GM18507 (cell line): ENCODE measurements at regions not wholly inside any gene's neighbourhood (a gene's known extent, or its start where the extent isn't known, plus 50 kb on each side); places are given as distances from the start of the nearest gene placed in this dataset.
A peak's percentile ranks its signal among the peaks of the same experiment; 100 is the strongest.
"Not testable (repeated sequence)": the region's sequence is repeated elsewhere in the genome, so short reads cannot be mapped to it uniquely, and the experiment has no call there.

Experiments
- DNase-seq: peaks from one replicate; pipeline ENCODE4 v3.0.0; 2011; ENCODE audit warnings: low read depth; ENCODE audit not compliant: insufficient read length; ENCODE audit errors: extremely low spot score
- FAIRE-seq: peaks from 2 replicates; lab custom pipeline; 2011; peaks lifted over from hg19 to GRCh38; lab: Jason Lieb, UNC

DNA sequence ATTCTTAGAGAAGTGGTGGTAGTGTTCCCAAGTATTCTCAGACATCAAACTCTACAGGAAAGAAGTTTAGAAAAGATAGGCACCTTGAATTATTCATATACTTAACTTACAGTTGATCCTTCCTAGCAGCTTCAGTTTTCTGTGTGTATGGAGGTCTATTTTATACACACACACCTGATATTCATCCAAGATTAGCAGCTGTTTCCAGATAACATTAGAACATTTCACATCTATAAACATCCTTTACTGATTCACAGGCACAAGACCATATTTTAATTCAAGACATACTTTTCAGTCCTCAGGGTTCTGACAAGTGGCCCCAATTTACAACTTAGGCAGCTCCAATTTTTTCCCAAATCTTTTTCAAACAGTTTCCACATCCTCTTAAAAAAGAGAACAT lies 287.8 kb upstream of the USP25 start:
- DNase-seq (no peak), FAIRE-seq (no peak)

GRCh38 chr21:15442743-15443469 lies 286.9 kb upstream of the USP25 start:
- DNase-seq (no peak), FAIRE-seq (no peak)

GRCh38 chr21:15443740-15444117 lies 286.1 kb upstream of the USP25 start:
- no peak for FAIRE-seq
- DNase-seq, result no peak

DNA sequence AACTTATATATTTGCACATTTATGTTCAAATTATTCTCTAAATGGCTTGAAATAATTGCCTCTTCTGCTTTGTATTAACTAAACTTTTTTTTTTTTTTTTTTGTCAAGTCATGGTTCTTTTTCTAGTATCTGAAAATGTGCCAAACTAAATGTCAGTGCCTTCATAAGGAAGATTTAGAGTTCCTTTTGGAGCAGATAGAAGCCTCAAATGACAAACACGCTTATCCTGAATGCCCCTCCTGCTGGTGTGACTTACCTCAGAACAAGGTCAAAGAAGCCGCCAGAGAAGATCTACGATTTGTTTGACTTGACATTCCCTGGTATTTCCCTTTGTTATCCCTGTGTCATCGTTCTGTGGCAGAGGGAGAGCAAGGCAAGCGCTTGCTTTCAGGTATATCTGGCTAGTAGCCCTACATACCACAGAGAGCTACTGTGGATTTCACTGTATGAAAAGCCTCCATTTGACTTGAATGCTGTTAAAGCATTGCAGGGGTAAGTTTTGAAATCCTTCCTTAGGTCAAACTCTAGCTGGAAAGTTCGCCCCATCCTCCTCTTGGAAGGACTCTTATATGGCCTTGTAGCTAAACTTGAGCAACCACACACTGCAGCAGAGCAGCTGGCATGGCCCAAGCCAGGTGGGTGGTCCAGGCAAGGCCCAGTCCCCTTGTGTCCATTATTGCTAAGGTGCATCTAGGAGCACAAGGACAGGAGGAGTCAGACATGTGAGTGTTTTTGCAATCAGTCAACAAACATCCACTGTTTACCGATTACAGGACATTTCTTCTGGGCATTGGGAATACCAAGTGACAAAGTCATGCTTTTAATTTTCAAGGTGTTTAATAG lies 285.4 kb upstream of the USP25 start:
- DNase-seq (no peak), FAIRE-seq (no peak)

DNA sequence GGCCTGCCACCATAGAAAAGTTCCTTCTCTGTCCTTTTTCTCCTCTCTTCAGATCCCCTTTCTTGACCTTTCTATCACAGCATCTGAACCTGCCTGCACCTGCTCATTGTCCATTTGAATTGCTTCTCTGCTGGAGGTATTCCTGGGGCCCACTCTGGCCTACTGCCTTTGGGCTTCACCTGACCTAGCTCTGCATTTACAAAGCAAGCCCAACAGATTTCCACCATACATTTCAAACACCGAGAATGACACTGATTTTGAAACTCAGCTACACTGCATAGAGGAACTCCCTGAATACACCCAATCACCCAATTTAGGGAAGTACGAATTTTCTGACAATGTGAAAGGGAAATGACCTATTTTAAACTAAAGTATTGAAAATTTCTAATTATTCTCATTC lies 284.5 kb upstream of the USP25 start:
- FAIRE-seq, result no peak
- no peak for DNase-seq

- DNase-seq (no peak), FAIRE-seq (no peak)
Observed at GRCh38 chr21:15446223-15446622, 283.6 kb upstream of the USP25 start.

GRCh38 chr21:15449556-15449955 lies 280.2 kb upstream of the USP25 start:
- DNase-seq (no peak), FAIRE-seq (no peak)

GRCh38 chr21:15453261-15453660 lies 276.5 kb upstream of the USP25 start:
- FAIRE-seq, result no peak
- no peak for DNase-seq

GRCh38 chr21:15453785-15454184 lies 276.0 kb upstream of the USP25 start:
- DNase-seq, FAIRE-seq: not testable (repeated sequence)

GRCh38 chr21:15454931-15455330 lies 274.9 kb upstream of the USP25 start:
- DNase-seq, FAIRE-seq: not testable (repeated sequence)

- DNase-seq (no peak), FAIRE-seq (no peak)
Observed at GRCh38 chr21:15455819-15456462, 273.8 kb upstream of the USP25 start.

DNA sequence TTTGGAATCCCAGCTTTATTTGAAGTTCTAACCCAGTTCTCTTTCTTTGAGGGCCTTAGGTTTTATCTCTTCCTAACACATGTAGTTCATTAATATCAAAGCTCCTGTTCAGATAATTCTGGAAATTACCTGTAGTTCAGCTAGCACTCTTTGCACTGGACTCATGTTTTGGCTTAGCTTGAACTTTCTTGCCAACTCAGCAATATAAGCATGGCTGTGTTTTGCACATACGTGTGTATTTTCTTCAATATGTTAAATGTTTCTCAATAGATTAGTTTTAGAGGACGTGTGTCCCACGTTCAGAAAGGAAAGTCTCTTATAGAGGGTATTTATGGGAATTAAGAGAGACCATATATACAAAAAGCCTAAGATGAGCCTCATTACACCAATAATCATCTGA lies 271.8 kb upstream of the USP25 start:
- FAIRE-seq, result no peak

DNA sequence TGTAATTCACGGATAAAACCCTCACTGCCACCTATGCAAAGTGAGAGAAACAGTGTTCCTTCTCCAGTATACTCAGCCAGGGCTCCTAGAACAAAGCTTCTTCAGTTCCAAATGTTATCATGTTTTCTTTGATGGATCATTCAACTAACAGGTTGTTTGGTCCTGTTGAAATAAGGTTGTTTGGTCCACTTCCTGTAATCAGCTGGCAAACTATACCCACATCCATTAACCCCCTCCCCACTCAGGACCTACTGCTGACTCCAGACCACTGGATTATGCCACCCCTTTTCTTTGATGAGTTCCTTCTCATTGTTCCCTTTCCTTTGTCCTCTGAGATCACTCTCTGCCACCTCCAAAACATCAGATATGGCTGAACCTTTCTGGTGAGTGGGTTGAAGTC lies 267.7 kb upstream of the USP25 start:
- FAIRE-seq, result no peak
- no peak for DNase-seq

More for the DNA sequence above, 271.8 kb upstream of the USP25 start:
- no peak for DNase-seq

DNA sequence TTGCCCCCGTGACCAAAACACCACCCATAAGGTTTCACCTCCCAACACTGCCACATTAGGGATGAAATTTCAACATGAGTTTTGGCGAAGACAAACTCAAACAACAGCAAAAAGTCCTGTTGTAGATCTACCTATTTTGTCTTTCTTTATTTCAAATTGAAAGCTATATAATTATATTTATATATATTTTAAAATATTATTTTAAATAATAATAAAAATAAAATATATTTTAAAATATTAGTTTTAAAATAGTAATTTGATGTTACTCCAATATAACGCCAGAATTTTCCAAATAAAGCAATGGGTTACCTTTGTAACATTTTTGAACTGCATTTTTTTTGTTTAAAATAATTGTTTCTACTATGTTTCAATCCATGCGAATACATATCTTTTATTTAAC lies 263.5 kb upstream of the USP25 start:
- FAIRE-seq (no peak), DNase-seq (no peak)

DNA sequence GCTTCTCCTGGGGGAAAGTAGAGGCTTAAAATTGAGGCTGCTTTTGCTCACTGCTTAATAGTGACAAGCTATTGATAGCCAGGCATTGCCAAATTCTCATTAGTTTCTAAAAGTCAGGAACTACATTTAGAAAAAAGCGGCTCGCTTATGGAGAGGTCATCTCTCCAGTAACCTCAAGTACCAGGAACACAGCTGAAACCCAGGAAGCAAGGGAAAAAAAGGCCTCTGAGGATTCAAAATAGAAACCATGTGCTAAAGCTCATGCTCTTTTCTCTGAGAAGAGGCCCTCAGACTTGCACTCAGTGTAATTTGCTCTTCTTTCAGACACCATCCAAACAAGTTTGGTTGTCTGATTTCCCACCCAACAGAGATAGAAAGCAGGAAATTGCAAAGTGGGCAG lies 261.4 kb upstream of the USP25 start:
- no peak for FAIRE-seq

DNA sequence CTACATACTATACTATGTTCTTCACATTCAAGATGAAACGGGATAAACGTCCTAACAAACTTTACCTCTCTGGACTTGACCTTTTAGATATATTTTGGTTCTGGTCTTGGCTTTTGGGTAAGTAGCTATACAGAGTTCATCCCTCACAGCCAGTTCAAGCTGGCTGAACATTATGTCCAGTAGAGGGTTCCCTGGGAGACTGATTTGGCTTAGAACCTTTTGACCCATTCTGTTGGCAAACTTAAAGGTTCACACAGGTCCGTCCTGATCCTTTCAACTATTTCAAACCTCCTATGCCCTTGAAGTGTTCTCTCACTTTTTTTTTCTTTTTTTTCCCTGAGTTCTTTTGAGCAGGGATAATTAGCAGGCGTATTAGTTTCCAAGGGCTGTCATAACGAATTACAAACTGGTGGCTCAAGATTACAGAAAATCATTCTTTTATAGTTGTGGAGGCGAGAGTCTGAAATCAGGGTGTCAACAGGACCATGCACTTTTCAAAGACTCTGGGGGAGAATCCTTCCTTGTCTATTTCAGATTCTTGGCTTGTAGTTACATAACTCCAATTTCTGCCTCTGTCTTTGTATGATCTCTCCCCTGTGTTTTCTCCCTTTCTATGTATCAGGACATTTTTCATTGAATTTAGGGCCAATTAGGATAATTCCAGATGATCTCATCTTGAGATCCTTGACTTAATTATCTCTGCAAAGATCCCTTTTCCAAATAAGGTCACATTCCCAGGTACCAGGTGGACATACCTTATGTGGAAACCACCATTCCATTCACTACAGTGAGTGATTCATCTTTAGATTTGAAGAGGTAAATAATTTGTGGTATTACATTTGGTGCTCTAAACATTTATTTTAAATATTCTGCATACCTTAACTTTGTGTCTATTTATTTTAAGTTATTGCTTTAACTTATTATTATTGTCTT lies 257.4 kb upstream of the USP25 start:
- DNase-seq (no peak), FAIRE-seq (no peak)

More for the DNA sequence above, 261.4 kb upstream of the USP25 start:
- DNase-seq, result no peak

DNA sequence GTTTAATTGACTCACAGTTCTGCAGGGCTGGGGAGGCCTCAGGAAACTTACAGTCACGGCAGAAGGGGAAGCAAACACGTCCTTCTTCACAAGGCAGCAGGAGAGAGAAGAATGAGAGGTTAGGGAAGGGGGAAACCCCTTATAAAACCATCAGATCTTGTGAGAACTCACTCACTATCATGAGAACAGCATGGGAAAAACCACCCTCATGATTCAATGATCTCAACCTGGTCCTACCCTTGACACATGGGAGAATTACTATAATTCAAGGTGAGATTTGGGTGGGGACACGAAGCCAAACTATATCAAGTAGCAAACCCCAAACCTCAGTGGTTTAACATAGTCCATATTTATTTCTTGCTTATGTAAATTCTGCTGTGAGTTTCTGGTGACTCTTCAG lies 252.0 kb upstream of the USP25 start:
- FAIRE-seq, DNase-seq: not testable (repeated sequence)

GRCh38 chr21:15480160-15480559 lies 249.6 kb upstream of the USP25 start:
- FAIRE-seq (no peak), DNase-seq (no peak)

DNA sequence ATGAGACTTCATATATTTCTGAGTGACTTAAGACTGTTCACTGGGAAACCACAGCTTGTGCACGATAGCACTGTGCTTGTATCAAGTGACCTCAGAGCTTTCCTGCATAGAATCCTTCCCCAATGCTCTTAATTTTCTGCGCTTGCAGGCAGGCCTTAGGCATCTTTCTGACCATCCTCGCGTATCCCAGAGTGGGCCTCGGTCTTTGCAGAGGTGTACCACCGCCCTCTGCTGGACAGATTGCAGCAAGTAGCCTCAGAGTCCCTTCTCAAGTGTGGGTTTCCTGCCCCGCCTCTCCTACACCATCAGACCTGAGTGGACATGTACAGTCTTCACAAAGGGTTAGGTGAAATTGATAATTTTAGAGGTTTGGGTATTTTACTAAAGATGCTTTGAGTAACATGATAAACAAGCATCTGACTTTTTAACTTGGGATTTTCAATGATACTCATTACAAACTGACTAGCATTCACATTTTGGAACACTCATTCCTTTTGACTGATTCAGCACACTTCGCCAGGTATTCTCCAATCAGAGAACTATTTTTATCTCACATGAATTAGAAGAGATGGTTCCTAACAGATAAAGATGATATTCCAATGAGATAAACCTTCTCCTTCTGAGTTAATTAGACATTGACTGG lies 246.5 kb upstream of the USP25 start:
- DNase-seq (peak; percentile 22), FAIRE-seq (peak; percentile 88)
